Spleen (tissue), 7 donors: ENCODE measurements at regions not wholly inside any gene's neighbourhood (a gene's known extent, or its start where the extent isn't known, plus 50 kb on each side); places are given as distances from the start of the nearest gene placed in this dataset.

Experiments used
- CTCF ChIP-seq, 11 experiments: fragments of 200-600 bp in 7 of 11; fragments of 450-650 bp in 4 of 11; sonication (generic) in 4 of 11; IDR thresholded peaks in 8 of 11; conservative IDR thresholded peaks in 3 of 11; 1 replicate in 7 of 11; 2 replicates in 4 of 11; pipeline versions ENCODE4 v1.4.0 to v1.8.0; 2016 to 2021; ENCODE audit warnings: antibody characterized with exemption in 11 of 11, inconsistent platforms in 4 of 11, mild to moderate bottlenecking in 1 of 11
- POLR2A ChIP-seq, 3 donors: fragments of 450-650 bp; IDR thresholded peaks; one replicate each; pipeline ENCODE4 v1.5.1; 2017; ENCODE audit warnings: antibody characterized with exemption in 3 of 3, mild to moderate bottlenecking in 1 of 3
- POLR2AphosphoS5 ChIP-seq, 3 donors: sonication (generic); formaldehyde crosslinking; IDR thresholded peaks; one replicate each; pipeline ENCODE4 v1.5.1; 2017; ENCODE audit warnings: antibody characterized with exemption in 3 of 3
- donor health status: DM: no; HTN: no; CAD: no; lungs with moderate emphysema.
- donor health status: DM: no; HTN: no; CAD: no.
- donor health status: DM: no; HTN: no; CAD: no.

GRCh38 chr15:31265090-31265870 lies 61.4 kb upstream of the KLF13 start:
- TF ChIP-seq CTCF (IDR thresholded peaks at IDR 0.05 in 8 of 11, conservative IDR thresholded peaks at IDR 0.05 in 3 of 11): no peak
- TF ChIP-seq POLR2A (IDR thresholded peaks at IDR 0.05): no peak
- TF ChIP-seq POLR2AphosphoS5 (IDR thresholded peaks at IDR 0.05): no peak
